ENCODE measurements at regions not wholly inside any gene's neighbourhood (a gene's known extent, or its start where the extent isn't known, plus 50 kb on each side); places are given as distances from the start of the nearest gene placed in this dataset.
"Not testable (repeated sequence)": the region's sequence is repeated elsewhere in the genome, so short reads cannot be mapped to it uniquely, and the experiment has no call there.

DNA sequence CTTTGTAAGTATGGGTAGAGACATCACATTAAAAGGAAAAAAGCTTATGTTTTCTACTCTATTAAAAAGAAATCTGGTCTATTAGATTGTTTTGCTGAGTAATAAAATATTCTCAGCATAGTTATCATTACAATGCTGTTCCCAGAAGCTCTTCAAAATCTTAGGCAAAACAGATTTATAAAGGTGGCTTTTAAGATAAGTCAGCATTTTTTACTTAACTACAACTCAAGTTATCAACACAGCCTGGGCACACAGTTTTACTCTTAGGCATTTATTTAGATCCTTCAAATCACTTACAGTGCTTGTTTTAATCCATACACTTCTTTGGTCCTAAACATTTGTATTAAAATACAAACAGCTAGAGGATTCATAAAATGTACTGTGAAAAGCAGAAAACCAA, 534.8 kb upstream of the NCAM2 start:
- TF ChIP-seq, protein P1, sequence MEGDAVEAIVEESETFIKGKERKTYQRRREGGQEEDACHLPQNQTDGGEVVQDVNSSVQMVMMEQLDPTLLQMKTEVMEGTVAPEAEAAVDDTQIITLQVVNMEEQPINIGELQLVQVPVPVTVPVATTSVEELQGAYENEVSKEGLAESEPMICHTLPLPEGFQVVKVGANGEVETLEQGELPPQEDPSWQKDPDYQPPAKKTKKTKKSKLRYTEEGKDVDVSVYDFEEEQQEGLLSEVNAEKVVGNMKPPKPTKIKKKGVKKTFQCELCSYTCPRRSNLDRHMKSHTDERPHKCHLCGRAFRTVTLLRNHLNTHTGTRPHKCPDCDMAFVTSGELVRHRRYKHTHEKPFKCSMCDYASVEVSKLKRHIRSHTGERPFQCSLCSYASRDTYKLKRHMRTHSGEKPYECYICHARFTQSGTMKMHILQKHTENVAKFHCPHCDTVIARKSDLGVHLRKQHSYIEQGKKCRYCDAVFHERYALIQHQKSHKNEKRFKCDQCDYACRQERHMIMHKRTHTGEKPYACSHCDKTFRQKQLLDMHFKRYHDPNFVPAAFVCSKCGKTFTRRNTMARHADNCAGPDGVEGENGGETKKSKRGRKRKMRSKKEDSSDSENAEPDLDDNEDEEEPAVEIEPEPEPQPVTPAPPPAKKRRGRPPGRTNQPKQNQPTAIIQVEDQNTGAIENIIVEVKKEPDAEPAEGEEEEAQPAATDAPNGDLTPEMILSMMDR (IDR thresholded peaks at IDR 0.05; ENCODE audit: low read depth, low read length) = no peak
- DNase-seq (ENCODE audit: extremely low read depth, low read depth) = no peak

DNA sequence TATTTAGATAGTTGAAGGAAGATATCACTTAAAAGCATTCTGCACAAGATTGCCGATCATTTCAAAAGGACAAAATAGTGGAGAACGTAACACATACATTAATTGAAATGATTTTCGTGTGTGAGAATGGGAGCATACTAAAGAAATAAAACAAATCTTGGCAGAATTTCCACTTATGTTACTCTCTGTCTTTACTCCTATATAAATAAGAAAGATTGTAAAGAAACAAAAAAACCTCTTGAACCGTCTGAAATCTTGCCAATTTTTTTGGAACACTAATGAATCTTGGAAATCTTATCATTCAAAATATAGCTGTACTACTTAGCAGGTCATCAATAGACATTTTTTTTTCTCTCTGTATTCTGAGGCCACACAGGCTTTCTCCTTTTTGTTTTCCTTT, 528.8 kb upstream of the NCAM2 start:
- TF ChIP-seq, protein P1 (IDR thresholded peaks at IDR 0.05; ENCODE audit: low read depth, low read length) = no peak
- no peak for DNase-seq (ENCODE audit: extremely low read depth, low read depth)

DNA sequence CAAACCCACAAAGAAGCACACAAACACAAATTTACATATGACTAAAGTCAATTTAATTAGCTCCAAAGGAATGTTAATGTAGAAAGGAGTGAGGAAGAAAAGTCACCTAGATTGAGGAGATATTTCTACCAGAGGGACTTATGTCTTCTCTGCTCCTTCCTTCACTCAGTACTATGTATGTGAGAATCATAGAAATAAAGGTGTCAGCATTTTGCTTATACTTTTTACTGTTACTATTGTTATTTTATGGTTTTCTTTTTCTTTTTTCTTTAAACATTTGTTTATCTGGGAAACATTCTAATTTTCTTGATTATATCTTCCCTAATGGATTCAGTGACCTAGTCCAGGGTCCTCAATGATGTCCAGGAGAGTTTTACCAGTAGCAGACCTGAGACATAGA, 511.9 kb upstream of the NCAM2 start:
- no peak for DNase-seq (ENCODE audit: extremely low read depth, low read depth)
- TF ChIP-seq, protein P1 (IDR thresholded peaks at IDR 0.05; ENCODE audit: low read depth, low read length) = no peak

DNA sequence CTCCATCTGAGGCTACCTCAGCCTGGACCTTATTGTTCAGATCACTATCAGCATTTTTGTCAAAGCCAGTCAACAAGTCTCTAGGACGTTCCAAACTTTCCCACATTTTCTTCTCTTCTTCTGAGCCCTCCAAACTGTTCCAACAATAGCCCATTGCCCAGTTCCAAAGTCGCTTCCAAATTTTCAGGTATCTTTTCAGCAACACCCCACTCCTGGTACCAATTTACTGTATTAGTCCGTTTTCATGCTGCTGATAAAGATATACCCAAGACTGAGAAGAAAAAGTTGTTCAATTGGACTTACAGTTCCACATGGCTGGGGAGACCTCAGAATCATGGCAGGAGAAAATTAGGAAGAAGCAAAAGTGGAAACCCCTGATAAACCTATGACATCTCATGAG, 495.3 kb upstream of the NCAM2 start:
- DNase-seq (ENCODE audit: extremely low read depth, low read depth) = not testable (repeated sequence)

DNA sequence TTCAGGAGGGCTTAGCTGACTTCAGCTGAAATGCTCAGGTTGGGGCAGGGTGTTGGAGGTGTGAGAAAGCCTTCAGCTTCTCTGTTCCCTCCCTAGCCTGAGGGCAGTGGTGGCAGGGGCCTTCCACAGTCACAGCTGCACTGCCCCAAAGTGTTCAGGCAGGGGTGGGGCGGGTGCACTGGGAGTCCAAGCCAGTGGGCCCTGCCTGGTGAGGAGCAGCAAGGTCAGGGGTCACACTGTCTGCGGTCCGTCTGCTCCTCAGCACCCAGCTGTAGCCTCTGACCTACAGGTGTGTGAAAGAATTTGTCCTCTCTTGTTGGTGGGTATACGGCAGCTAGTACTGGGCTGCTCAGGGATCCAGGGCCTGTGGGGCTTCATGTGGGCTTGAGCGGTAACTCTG, 490.4 kb upstream of the NCAM2 start:
- TF ChIP-seq, protein P1 (IDR thresholded peaks at IDR 0.05; ENCODE audit: low read depth, low read length) = no peak
- DNase-seq (ENCODE audit: extremely low read depth, low read depth) = no peak

DNA sequence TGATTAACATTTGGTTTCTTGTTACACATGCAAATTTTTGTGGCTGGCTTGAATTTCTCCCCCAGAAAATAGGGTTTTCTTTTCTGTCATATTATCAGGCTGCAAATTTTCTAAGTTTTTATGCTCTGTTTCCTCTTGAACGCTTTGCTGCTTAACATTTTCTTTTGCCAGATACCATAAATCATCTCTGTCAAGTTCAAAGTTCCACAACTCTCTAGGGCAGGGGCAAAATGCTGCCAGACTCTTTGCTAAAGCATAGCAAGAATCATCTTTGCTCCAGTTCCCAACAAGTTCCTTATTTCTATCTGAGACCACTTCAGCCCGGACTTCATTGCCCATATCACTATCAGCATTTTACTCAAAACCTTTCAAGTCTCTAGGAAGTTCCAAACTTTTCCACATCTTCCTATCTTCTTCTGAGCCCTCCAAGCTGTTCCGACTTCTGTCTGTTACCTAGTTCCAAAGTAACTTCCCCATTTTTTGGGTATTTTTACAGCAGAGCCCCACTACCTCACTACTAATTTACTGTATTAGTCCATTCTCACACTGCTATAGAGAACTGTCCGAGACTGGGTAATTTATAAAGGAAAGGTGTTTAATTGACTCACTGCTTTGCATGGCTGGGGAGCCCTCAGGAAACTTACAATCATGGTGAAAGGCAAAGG, 486.9 kb upstream of the NCAM2 start:
- no peak for DNase-seq (ENCODE audit: extremely low read depth, low read depth)
- TF ChIP-seq, protein P1 (IDR thresholded peaks at IDR 0.05; ENCODE audit: low read depth, low read length) = no peak

DNA sequence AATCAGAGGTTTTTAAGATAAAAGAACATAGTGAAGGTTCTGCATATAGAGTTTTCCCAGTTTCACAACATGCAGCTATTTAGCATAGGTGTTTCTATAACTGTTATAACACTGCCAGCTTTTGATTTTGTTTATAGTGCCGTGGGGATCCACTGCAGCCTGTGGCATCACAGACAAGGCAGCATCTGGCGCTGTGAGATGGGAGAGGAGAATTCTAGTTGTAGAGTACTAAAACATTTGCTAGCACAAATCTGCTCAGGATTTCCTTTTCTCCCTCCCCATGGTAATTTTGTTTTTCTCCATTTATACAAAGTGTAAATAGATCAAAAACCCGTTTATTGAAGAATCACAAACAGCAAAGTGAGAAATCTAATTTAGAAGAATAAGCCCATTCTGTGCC, 482.8 kb upstream of the NCAM2 start:
- TF ChIP-seq, protein P1 (IDR thresholded peaks at IDR 0.05; ENCODE audit: low read depth, low read length) = no peak

DNA sequence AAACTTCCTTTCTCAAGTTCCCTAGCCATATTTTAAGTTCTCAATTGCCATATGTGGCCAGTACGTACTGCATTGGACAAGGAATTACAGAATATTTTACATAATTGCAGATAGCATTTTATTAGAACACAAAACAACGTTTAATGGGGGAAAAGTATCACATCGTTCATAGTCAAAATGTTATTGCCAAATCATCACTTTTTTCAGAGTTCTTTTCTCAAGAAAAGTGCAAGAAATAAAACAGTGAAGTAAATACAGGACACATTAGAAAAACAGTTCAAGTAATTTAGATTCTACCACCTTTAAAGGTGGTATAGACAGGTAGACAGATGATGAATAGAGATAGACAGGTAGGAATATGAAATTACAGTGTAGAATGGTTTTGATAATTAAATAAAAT, 479.1 kb upstream of the NCAM2 start:
- TF ChIP-seq, protein P1 (IDR thresholded peaks at IDR 0.05; ENCODE audit: low read depth, low read length) = no peak
- DNase-seq (ENCODE audit: extremely low read depth, low read depth) = no peak

More for the DNA sequence above, 482.8 kb upstream of the NCAM2 start:
- DNase-seq (ENCODE audit: extremely low read depth, low read depth) = no peak
